ENCODE measurements at regions not wholly inside any gene's neighbourhood (a gene's known extent, or its start where the extent isn't known, plus 50 kb on each side); places are given as distances from the start of the nearest gene placed in this dataset.

- Histone ChIP-seq H3K27me3 (ENCODE audit: insufficient read depth, low read length) (no peaks in the 10 kb centered on the region), H3K27ac (ENCODE audit: insufficient read length, low read depth, low read length) (no peak overlapping the region), H3K4ac (ENCODE audit: low read depth, low read length) (no peak overlapping the region), H4K91ac (ENCODE audit: insufficient read length, low read depth, low read length) (no peak overlapping the region), H3K14ac (ENCODE audit: insufficient read depth, low read length) (no peak overlapping the region), H4K20me1 (ENCODE audit: control insufficient read depth, insufficient read depth, insufficient read length) (no peaks in the 10 kb centered on the region), H3K4me1 (ENCODE audit: insufficient read depth, low read length) (no peaks in the 10 kb centered on the region), H3K23ac (ENCODE audit: insufficient read length, low read depth, low read length) (no peak overlapping the region), H3K79me2 (ENCODE audit: insufficient read depth, low read length) (no peaks in the 10 kb centered on the region), H4K5ac (ENCODE audit: insufficient read length, low read depth, low read length) (no peak overlapping the region), H3K23me2 (ENCODE audit: insufficient read length, low read depth, low read length, poor library complexity, severe bottlenecking) (no peaks in the 10 kb centered on the region), H3K9me3 (ENCODE audit: control insufficient read depth, low read depth, low read length) (no peaks in the 10 kb centered on the region), H3K4me2 (ENCODE audit: insufficient read depth, insufficient read length, low read length) (no peak overlapping the region), H2BK5ac (ENCODE audit: insufficient read length, low read length) (no peak overlapping the region), H3T11ph (ENCODE audit: low read length) (no peak overlapping the region), H3K79me1 (ENCODE audit: insufficient read depth, low read depth, low read length, poor library complexity, severe bottlenecking) (no peaks in the 10 kb centered on the region), H2BK20ac (ENCODE audit: low read depth, low read length, poor library complexity, severe bottlenecking) (no peak overlapping the region), H2AFZ (ENCODE audit: low read length) (no peak overlapping the region), H2BK15ac (ENCODE audit: low read depth, low read length) (no peak overlapping the region), H2BK12ac (ENCODE audit: insufficient read length, low read depth, low read length) (no peak overlapping the region), H4K8ac (replicated peaks; ENCODE audit: insufficient read length, low read depth, low read length) (no peak overlapping the region), H2BK120ac (ENCODE audit: low read depth, low read length, poor library complexity, severe bottlenecking) (no peak overlapping the region), H3K9ac (ENCODE audit: extremely low read depth, insufficient read length, low read length) (no peak overlapping the region), H3K18ac (ENCODE audit: insufficient read length, low read depth, low read length) (no peak overlapping the region), H2AK5ac (ENCODE audit: insufficient read length, low read length) (no peak overlapping the region), H3K56ac (ENCODE audit: insufficient read length, low read depth, low read length) (no peak overlapping the region)
- no peak for TF ChIP-seq CTCF (conservative IDR thresholded peaks at IDR 0.05)
- no peak overlapping the region for H3K27ac Mint-ChIP-seq
- WGBS (ENCODE audit: extremely low coverage, insufficient read length, low lambda C conversion rate), result no CpG with 5 or more reads among the region's 4 CpGs
- no peak for DNase-seq
- no peaks in the 10 kb centered on the region for H3K36me3 Mint-ChIP-seq (ENCODE audit: insufficient read depth in 1 of 3, low read depth in 3 of 3)
- peaks cover 9 to 10% of the 10 kb centered on the region in 2 experiments; a peak in 3 of 4 replicates for H3K4me1 Mint-ChIP-seq
- H3K9me3 Mint-ChIP-seq, result no peaks in the 10 kb centered on the region; a peak in 1 of 5 replicates
- H3K27me3 Mint-ChIP-seq (ENCODE audit: low read depth), result no peaks in the 10 kb centered on the region
- no peak overlapping the region for H3K4me3 Mint-ChIP-seq
These were observed 815.4 kb upstream of the MDGA2 start for GRCh38 chr14:48490756-48491155.

Measured in H9 (cell line).